ENCODE measurements at regions not wholly inside any gene's neighbourhood (a gene's known extent, or its start where the extent isn't known, plus 50 kb on each side); places are given as distances from the start of the nearest gene placed in this dataset.

DNA sequence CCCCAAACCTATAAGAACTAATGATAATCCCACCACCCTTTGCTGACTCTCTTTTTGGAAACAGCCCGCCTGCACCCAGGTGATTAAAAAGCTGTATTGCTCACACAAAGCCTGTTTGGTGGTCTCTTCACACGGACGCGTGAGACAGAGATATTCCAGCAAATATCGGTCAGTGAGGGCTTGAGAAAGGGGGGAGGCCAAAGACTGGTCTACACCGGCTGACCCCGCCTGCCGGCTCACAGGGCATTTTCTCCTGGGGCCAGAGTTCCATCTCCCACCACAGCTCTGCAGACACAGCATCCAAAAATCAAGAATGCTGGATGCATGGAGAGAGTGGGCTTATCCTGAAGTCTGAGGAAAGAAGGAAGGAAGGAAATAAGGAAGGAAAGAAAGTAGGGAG, 176.0 kb downstream of the SHOX start:
- Histone ChIP-seq H3K4me3 (ENCODE audit: low read length in 2 of 2) (no peak overlapping the region), H3K27me3 (ENCODE audit: control insufficient read depth in 2 of 2, insufficient read depth in 1 of 2, low read length in 1 of 2) (peaks cover 0 to 2% of the 10 kb centered on the region in 2 donors), H3K9me3 (ENCODE audit: control insufficient read depth in 2 of 2, insufficient read depth in 1 of 2, low read length in 1 of 2) (no peaks in the 10 kb centered on the region), H3K27ac (ENCODE audit: low read depth in 1 of 2, low read length in 1 of 2) (no peak overlapping the region), H3K36me3 (ENCODE audit: control insufficient read depth in 2 of 2, insufficient read depth in 2 of 2, low read length in 1 of 2) (no peaks in the 10 kb centered on the region), H3K4me1 (ENCODE audit: control insufficient read depth in 2 of 2, insufficient read depth in 2 of 2, low read length in 2 of 2) (no peaks in the 10 kb centered on the region)
- no peak for DNase-seq (ENCODE audit: low read depth in 6 of 9, low spot score in 9 of 9)
- WGBS: 97% methylated on average over 8 of the region's 8 CpGs

DNA sequence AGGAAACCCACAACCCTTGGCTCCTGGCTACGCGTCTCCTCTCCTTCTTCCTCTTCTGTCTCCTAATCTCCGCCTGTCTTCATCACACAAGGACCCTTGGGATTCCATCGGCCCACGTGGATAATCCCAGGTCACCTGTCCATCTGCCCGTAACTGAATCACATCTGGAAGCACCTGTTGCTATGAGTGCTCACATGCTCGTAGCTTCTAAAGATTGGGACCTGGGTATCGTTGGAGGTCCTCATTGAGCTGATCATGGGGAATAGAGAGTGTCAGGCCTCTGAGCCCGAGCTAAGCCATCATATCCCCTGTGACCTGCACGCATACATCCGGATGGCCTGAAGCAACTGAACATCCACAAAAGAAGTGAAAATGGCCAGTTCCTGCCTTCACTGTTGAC, 175.4 kb downstream of the SHOX start:
- Histone ChIP-seq H3K4me3 (ENCODE audit: low read length in 2 of 2) (no peak overlapping the region), H3K27me3 (ENCODE audit: control insufficient read depth in 2 of 2, insufficient read depth in 1 of 2, low read length in 1 of 2) (peaks cover 0 to 2% of the 10 kb centered on the region in 2 donors), H3K4me1 (ENCODE audit: control insufficient read depth in 2 of 2, insufficient read depth in 2 of 2, low read length in 2 of 2) (no peaks in the 10 kb centered on the region), H3K9me3 (ENCODE audit: control insufficient read depth in 2 of 2, insufficient read depth in 1 of 2, low read length in 1 of 2) (no peaks in the 10 kb centered on the region), H3K36me3 (ENCODE audit: control insufficient read depth in 2 of 2, insufficient read depth in 2 of 2, low read length in 1 of 2) (no peaks in the 10 kb centered on the region), H3K27ac (ENCODE audit: low read depth in 1 of 2, low read length in 1 of 2) (no peak overlapping the region)
- no peak for DNase-seq (ENCODE audit: low read depth in 6 of 9, low spot score in 9 of 9)
- 74% methylated on average over 11 of the region's 11 CpGs for WGBS

DNA sequence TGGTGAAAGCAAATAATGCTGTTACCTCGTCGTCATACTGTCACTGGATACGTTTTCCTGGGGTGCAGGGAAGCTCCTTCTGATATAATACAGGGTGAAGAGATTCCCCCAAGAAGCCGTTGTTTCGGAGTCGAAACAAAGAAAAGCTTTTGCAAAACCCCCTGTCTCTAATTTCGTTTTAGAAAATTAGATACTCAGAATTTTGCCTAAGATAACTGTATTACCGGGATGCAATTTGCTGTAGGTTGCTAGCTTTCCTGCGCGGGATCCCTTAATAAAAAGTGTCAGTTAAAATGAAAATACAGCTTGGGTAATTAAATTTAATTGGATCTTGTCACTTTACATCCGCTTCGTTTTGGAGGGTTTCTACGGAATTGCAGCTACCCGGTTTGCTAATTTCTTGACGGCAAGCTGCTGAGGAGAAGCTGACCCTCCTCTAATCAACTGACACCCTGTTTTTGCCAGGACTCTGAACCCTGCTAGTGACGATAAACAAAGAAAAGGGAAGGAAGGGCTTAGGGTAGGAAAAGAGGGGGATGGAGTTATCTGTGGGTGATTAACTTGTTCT, 174.6 kb downstream of the SHOX start:
- no peak overlapping the region for H3K4me3 ChIP-seq (ENCODE audit: low read length in 2 of 2)
- H3K36me3 ChIP-seq (ENCODE audit: control insufficient read depth in 2 of 2, insufficient read depth in 2 of 2, low read length in 1 of 2): no peaks in the 10 kb centered on the region
- H3K4me1 ChIP-seq (ENCODE audit: control insufficient read depth in 2 of 2, insufficient read depth in 2 of 2, low read length in 2 of 2): no peaks in the 10 kb centered on the region
- no peak overlapping the region for H3K27ac ChIP-seq (ENCODE audit: low read depth in 1 of 2, low read length in 1 of 2)
- 20% methylated on average over 16 of the region's 16 CpGs for WGBS
- peaks cover 0 to 2% of the 10 kb centered on the region in 2 donors for H3K27me3 ChIP-seq (ENCODE audit: control insufficient read depth in 2 of 2, insufficient read depth in 1 of 2, low read length in 1 of 2)
- DNase-seq (ENCODE audit: low read depth in 6 of 9, low spot score in 9 of 9): no peak
- peaks cover 0 to 2% of the 10 kb centered on the region in 2 donors for H3K9me3 ChIP-seq (ENCODE audit: control insufficient read depth in 2 of 2, insufficient read depth in 1 of 2, low read length in 1 of 2)

- Histone ChIP-seq H3K27ac (ENCODE audit: low read depth in 1 of 2, low read length in 1 of 2) (no peak overlapping the region), H3K4me1 (ENCODE audit: control insufficient read depth in 2 of 2, insufficient read depth in 2 of 2, low read length in 2 of 2) (no peaks in the 10 kb centered on the region), H3K36me3 (ENCODE audit: control insufficient read depth in 2 of 2, insufficient read depth in 2 of 2, low read length in 1 of 2) (no peaks in the 10 kb centered on the region), H3K27me3 (ENCODE audit: control insufficient read depth in 2 of 2, insufficient read depth in 1 of 2, low read length in 1 of 2) (peaks cover 0 to 2% of the 10 kb centered on the region in 2 donors), H3K9me3 (ENCODE audit: control insufficient read depth in 2 of 2, insufficient read depth in 1 of 2, low read length in 1 of 2) (peaks cover 0 to 3% of the 10 kb centered on the region in 2 donors), H3K4me3 (ENCODE audit: low read length in 2 of 2) (no peak overlapping the region)
- 95% methylated on average over 6 of the region's 6 CpGs for WGBS
- no peak for DNase-seq (ENCODE audit: low read depth in 6 of 9, low spot score in 9 of 9)
These were observed 172.3 kb downstream of the SHOX start for GRCh38 chrX:802846-803245.

- H3K27me3 ChIP-seq (ENCODE audit: control insufficient read depth in 2 of 2, insufficient read depth in 1 of 2, low read length in 1 of 2): no peaks in the 10 kb centered on the region
- H3K36me3 ChIP-seq (ENCODE audit: control insufficient read depth in 2 of 2, insufficient read depth in 2 of 2, low read length in 1 of 2): no peaks in the 10 kb centered on the region
- peaks cover 0 to 3% of the 10 kb centered on the region in 2 donors for H3K9me3 ChIP-seq (ENCODE audit: control insufficient read depth in 2 of 2, insufficient read depth in 1 of 2, low read length in 1 of 2)
- no peak overlapping the region for H3K4me3 ChIP-seq (ENCODE audit: low read length in 2 of 2)
- no peak for DNase-seq (ENCODE audit: low read depth in 6 of 9, low spot score in 9 of 9)
- H3K27ac ChIP-seq (ENCODE audit: low read depth in 1 of 2, low read length in 1 of 2): no peak overlapping the region
- 95% methylated on average over 3 of the region's 3 CpGs for WGBS
- no peaks in the 10 kb centered on the region for H3K4me1 ChIP-seq (ENCODE audit: control insufficient read depth in 2 of 2, insufficient read depth in 2 of 2, low read length in 2 of 2)
These were observed 169.2 kb downstream of the SHOX start for GRCh38 chrX:799808-800207.

GRCh38 chrX:794311-794710, 163.7 kb downstream of the SHOX start:
- H3K4me3 ChIP-seq (ENCODE audit: low read length in 2 of 2): no peak overlapping the region
- H3K4me1 ChIP-seq (ENCODE audit: control insufficient read depth in 2 of 2, insufficient read depth in 2 of 2, low read length in 2 of 2): no peaks in the 10 kb centered on the region
- no peaks in the 10 kb centered on the region for H3K36me3 ChIP-seq (ENCODE audit: control insufficient read depth in 2 of 2, insufficient read depth in 2 of 2, low read length in 1 of 2)
- H3K27me3 ChIP-seq (ENCODE audit: control insufficient read depth in 2 of 2, insufficient read depth in 1 of 2, low read length in 1 of 2): peaks cover 9 to 30% of the 10 kb centered on the region in 2 donors
- no peaks in the 10 kb centered on the region for H3K9me3 ChIP-seq (ENCODE audit: control insufficient read depth in 2 of 2, insufficient read depth in 1 of 2, low read length in 1 of 2)
- WGBS: 86% methylated on average over 11 of the region's 11 CpGs
- DNase-seq (ENCODE audit: low read depth in 6 of 9, low spot score in 9 of 9): no peak
- no peak overlapping the region for H3K27ac ChIP-seq (ENCODE audit: low read depth in 1 of 2, low read length in 1 of 2)

GRCh38 chrX:793216-793770, 162.7 kb downstream of the SHOX start:
- Histone ChIP-seq H3K4me1 (ENCODE audit: control insufficient read depth in 2 of 2, insufficient read depth in 2 of 2, low read length in 2 of 2) (no peaks in the 10 kb centered on the region), H3K36me3 (ENCODE audit: control insufficient read depth in 2 of 2, insufficient read depth in 2 of 2, low read length in 1 of 2) (no peaks in the 10 kb centered on the region), H3K4me3 (ENCODE audit: low read length in 2 of 2) (no peak overlapping the region), H3K27ac (ENCODE audit: low read depth in 1 of 2, low read length in 1 of 2) (no peak overlapping the region), H3K9me3 (ENCODE audit: control insufficient read depth in 2 of 2, insufficient read depth in 1 of 2, low read length in 1 of 2) (no peaks in the 10 kb centered on the region), H3K27me3 (ENCODE audit: control insufficient read depth in 2 of 2, insufficient read depth in 1 of 2, low read length in 1 of 2) (peaks cover 9 to 38% of the 10 kb centered on the region in 2 donors)
- no peak for DNase-seq (ENCODE audit: low read depth in 6 of 9, low spot score in 9 of 9)
- 81% methylated on average over 24 of the region's 24 CpGs for WGBS

DNA sequence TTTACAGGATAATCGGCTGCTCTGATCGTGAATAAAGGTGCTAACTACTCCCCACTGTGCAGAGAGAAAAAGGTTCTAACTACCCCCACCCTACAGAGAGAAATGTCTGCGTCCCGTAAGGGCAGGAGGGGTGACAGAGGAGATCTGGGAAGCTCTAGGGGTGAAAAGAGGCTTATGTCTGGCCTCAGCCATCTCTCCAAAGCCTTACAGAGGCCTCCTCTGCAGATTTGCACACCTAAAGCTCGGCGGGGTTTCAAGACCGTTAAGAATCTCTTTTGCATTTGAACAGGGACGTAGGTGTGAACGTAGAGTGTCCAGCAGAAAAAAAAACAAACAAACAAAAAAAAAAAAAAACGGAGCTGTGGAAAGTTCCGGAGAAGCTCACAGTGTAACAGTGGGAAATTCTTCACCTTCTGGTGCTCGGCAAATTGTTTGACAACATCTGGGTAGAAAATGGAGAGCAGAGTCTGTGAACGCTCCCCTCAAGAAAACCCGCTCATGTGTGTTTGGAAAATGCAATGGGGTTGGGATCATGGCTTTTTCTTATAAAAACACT, 161.0 kb downstream of the SHOX start:
- Histone ChIP-seq H3K36me3 (ENCODE audit: control insufficient read depth in 2 of 2, insufficient read depth in 2 of 2, low read length in 1 of 2) (no peaks in the 10 kb centered on the region), H3K4me1 (ENCODE audit: control insufficient read depth in 2 of 2, insufficient read depth in 2 of 2, low read length in 2 of 2) (no peaks in the 10 kb centered on the region), H3K4me3 (ENCODE audit: low read length in 2 of 2) (no peak overlapping the region), H3K27me3 (ENCODE audit: control insufficient read depth in 2 of 2, insufficient read depth in 1 of 2, low read length in 1 of 2) (peaks cover 9 to 38% of the 10 kb centered on the region in 2 donors), H3K9me3 (ENCODE audit: control insufficient read depth in 2 of 2, insufficient read depth in 1 of 2, low read length in 1 of 2) (no peaks in the 10 kb centered on the region), H3K27ac (ENCODE audit: low read depth in 1 of 2, low read length in 1 of 2) (no peak overlapping the region)
- DNase-seq (ENCODE audit: low read depth in 6 of 9, low spot score in 9 of 9): no peak
- 27% methylated on average over 14 of the region's 14 CpGs for WGBS

- DNase-seq (ENCODE audit: low read depth in 6 of 9, low spot score in 9 of 9): no peak
- Histone ChIP-seq H3K9me3 (ENCODE audit: control insufficient read depth in 2 of 2, insufficient read depth in 1 of 2, low read length in 1 of 2) (no peaks in the 10 kb centered on the region), H3K27ac (ENCODE audit: low read depth in 1 of 2, low read length in 1 of 2) (no peak overlapping the region), H3K4me3 (ENCODE audit: low read length in 2 of 2) (no peak overlapping the region), H3K4me1 (ENCODE audit: control insufficient read depth in 2 of 2, insufficient read depth in 2 of 2, low read length in 2 of 2) (no peaks in the 10 kb centered on the region), H3K27me3 (ENCODE audit: control insufficient read depth in 2 of 2, insufficient read depth in 1 of 2, low read length in 1 of 2) (peaks cover 9 to 38% of the 10 kb centered on the region in 2 donors), H3K36me3 (ENCODE audit: control insufficient read depth in 2 of 2, insufficient read depth in 2 of 2, low read length in 1 of 2) (no peaks in the 10 kb centered on the region)
- WGBS: 19% methylated on average over 30 of the region's 30 CpGs
These were observed 160.3 kb downstream of the SHOX start for GRCh38 chrX:790783-791360.

All from thymus (tissue), 11 donors.